VCaP (cell line): ENCODE measurements at regions not wholly inside any gene's neighbourhood (a gene's known extent, or its start where the extent isn't known, plus 50 kb on each side); places are given as distances from the start of the nearest gene placed in this dataset.

Experiments
- H3K27ac ChIP-seq: fragments of 450-650 bp; 2 replicates; pipeline ENCODE4 v1.5.1; 2017
- TF ChIP-seq, protein P1 (sequence below): fragments of 450-650 bp; conservative IDR thresholded peaks from 2 replicates; pipeline ENCODE4 v1.5.1; 2017; ENCODE audit warnings: mild to moderate bottlenecking, moderate library complexity

DNA sequence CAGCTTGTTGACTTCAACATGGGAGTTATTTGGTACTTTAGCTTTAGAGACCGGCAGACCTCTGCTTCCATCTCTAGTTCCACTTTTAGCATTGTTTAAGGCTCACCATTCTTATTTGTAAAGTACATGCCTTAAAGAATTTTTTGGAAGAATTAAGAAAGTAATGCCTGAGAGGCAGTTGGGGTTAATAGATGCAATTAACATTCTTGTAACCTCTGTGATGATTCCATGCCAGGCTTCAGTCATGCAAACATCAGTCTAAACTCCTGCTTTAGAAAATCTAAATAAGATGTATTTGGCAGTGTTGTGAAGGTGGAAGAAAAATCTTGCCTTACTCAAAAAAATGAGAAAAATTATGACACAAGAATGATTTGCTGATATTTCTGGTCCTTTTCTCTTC lies 79.9 kb upstream of the UBAC2 start:
- no peak overlapping the region for H3K27ac ChIP-seq
- TF ChIP-seq, protein P1, sequence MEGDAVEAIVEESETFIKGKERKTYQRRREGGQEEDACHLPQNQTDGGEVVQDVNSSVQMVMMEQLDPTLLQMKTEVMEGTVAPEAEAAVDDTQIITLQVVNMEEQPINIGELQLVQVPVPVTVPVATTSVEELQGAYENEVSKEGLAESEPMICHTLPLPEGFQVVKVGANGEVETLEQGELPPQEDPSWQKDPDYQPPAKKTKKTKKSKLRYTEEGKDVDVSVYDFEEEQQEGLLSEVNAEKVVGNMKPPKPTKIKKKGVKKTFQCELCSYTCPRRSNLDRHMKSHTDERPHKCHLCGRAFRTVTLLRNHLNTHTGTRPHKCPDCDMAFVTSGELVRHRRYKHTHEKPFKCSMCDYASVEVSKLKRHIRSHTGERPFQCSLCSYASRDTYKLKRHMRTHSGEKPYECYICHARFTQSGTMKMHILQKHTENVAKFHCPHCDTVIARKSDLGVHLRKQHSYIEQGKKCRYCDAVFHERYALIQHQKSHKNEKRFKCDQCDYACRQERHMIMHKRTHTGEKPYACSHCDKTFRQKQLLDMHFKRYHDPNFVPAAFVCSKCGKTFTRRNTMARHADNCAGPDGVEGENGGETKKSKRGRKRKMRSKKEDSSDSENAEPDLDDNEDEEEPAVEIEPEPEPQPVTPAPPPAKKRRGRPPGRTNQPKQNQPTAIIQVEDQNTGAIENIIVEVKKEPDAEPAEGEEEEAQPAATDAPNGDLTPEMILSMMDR: no peak

DNA sequence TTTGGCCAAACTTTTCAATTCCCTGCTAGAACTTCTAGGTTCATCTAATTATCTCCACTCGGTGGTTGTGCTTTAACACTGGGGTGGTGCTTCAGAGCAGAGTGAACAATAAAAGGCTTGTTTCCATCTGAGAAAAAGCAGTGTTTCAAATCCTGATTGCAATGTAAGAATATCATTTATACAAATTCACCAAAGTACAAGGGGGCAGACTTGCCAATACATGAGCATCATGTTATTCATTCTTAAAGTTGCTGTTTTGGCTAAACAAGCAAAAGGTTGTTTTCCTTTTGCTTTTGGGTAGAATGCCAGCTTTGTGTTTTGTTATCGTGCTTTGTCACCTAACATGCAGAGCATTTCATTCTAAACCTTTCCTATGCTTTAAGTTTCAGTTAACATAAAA lies 78.5 kb upstream of the UBAC2 start:
- no peak overlapping the region for H3K27ac ChIP-seq
- TF ChIP-seq, protein P1: no peak

DNA sequence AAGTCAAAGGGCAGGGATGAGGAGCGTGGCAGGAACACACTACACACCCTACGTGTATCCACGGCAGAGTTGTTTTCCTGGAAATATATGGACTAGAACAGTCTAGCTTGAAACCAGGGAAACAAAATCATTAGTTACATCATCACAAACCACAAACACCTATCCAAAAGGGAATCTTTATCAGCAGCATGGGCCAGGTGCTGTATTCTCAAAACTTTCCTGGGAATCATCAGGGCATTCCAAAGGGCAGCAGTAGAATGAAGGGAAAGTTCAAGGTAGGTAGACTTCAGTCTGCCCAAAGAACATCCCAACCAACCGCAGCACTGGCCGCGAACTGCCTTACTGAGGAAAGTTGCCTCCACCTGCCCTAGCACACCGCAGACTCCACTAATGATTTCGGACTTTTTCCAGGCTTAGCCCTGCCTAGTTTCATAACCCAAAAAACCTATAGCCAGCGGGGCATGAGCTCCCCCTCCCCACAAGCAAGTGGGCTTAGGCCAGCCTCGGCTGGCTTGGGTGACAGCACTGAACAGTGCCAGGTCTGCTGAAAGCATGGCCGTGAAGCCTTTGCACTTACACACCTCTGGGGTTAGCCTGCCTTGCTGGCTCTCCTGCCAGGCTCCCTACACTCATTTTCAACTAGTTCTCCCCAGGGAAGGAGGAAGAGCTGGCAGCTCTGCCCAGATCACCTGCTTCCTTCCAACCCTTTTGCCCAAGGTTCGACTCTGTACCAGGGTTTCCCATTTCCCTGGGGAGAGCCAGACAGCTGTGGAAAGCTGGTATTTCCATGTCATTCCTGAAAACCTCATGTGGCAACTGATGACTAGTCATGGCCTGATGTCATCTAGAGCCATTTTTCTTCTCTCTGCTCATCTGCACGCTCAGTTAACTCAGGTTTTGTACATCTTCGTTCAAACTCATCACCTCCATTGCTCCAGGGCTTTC lies 77.3 kb upstream of the UBAC2 start:
- H3K27ac ChIP-seq: no peak overlapping the region
- TF ChIP-seq, protein P1: no peak

DNA sequence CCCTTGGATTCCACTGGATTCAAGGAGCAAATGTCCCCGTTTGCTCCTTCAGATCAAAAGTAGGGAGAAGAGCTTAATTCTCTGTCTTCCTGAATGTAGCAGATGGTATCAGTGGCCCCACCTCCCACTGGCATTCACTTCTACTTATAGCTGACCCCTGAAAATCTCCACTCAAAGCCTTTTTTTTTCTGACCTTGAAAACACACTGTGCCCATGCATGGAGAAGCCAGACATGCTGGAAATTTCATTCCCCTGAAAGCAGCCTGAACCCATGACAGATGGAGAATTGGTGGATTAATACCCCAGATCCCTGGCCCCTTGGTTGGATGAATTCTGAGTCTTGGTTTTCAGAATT lies 76.6 kb upstream of the UBAC2 start:
- TF ChIP-seq, protein P1: no peak
- no peak overlapping the region for H3K27ac ChIP-seq

DNA sequence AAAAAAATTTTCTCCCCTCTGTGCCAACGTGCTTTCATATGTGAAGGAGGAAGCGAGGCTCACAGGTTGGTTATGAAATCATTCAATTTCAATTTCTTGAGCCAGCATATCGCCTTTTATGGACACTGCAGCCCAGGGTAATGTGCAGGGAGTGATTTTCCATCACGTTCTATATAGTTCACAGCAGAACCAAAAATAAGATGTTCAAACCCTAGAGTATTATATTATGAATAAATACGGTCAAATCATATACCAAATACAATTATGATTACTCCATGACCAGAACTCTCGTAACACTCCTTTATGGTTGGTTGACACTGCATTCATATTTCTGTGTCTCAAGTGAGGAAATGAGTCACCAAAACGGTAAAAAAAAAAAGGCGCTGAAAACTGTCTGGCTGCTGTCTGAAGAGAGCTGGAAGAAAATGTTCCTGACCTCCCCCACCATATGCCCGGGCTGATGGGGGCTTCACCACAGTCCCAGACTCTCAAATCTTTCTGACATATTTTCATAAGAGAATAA lies 75.8 kb upstream of the UBAC2 start:
- TF ChIP-seq, protein P1: no peak

DNA sequence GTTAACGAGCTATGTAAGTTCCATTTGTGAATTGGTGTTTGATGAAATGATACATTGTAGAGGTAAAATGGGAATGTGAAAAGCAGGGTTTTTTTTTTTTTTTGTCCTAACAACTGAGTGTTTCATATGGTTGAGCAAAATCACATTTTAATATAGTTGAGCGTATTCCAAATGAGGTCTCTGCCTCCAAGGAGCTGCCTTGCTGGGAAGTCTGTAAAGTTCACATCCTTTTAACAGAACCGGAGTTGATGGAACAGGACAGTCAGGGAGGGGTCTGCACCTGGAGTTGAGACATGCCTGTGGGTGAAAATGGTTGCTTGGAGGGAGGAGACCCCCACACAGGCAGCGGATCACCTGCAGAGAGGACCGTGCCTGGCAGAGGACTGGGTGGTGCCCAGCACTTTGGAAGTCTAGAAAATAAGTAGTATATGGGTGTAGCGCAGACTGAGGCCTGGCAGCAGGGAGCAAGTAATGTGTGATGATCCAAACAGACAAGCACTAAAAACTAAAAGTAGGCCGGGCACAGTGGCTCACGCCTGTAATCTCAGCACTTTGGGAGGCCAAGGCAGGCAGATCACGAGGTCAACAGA lies 75.2 kb upstream of the UBAC2 start:
- TF ChIP-seq, protein P1: no peak
- no peak overlapping the region for H3K27ac ChIP-seq

More for the DNA sequence above, 75.8 kb upstream of the UBAC2 start:
- H3K27ac ChIP-seq: no peak overlapping the region

DNA sequence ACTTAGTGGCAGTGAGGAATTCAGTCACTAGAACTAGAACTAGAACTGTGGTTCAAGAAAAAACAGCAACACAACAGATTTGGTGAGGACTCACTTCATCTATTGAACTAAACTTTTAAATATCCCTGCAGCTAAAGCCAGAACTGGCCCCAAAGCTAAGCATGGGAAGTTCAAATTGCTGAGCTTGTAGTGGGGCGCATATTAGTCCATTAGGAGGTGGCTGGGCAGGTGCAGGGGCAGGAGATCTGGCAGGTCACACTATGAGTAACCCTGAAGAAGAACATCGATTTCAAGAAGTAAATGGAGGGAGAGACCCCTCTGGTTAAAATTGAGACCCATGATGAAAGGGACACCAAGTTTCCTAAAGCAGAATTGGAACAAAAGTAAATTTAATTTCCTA lies 73.8 kb upstream of the UBAC2 start:
- TF ChIP-seq, protein P1: no peak
- H3K27ac ChIP-seq: no peak overlapping the region
